OCI-LY7 (cell line): ENCODE measurements at regions not wholly inside any gene's neighbourhood (a gene's known extent, or its start where the extent isn't known, plus 50 kb on each side); places are given as distances from the start of the nearest gene placed in this dataset.

ENCODE experiments used
- BruUV-seq: library from RNA; stranded (reverse); fragments of 400-500 nt; replicated peaks from 2 replicates; lab custom pipeline; 2021; lab: Mats Ljungman, UMichigan
- CTCF ChIA-PET: fragments of 300-600 bp; sonication (Branson Sonifier 250); formaldehyde crosslinking; loops from one replicate; lab custom pipeline; 2022; ENCODE audit warnings: antibody characterized with exemption; ENCODE audit not compliant: unreplicated experiment; lab: Charles Lee
- POLR2A ChIA-PET: fragments of 300-600 bp; sonication (Branson Sonifier 250); formaldehyde crosslinking; loops from one replicate; lab custom pipeline; 2022; ENCODE audit warnings: antibody characterized with exemption; lab: Charles Lee
- DNase-seq: peaks from one replicate; pipeline ENCODE4 v3.0.0-alpha.2; 2015; ENCODE audit warnings: low spot score
- H2AFZ ChIP-seq: fragments of 200-600 bp; sonication (generic), shearing (Covaris generic); 2 replicates; pipeline ENCODE4 v1.6.1; 2014; ENCODE audit warnings: mild to moderate bottlenecking, antibody characterized with exemption, low read length, moderate library complexity
- H3K27ac ChIP-seq: fragments of 200-600 bp; sonication (generic); 2 replicates; pipeline ENCODE4 v1.5.1; 2014; ENCODE audit warnings: mixed run types, low read depth, mild to moderate bottlenecking, moderate library complexity, low read length, inconsistent platforms; ENCODE audit not compliant: poor library complexity, severe bottlenecking
- H3K36me3 ChIP-seq: fragments of 200-600 bp; sonication (generic); 2 replicates; pipeline ENCODE4 v1.6.1; 2014; ENCODE audit warnings: mild to moderate bottlenecking, antibody characterized with exemption, low read length, moderate library complexity, mixed read lengths; ENCODE audit not compliant: insufficient read depth
- H3K4me1 ChIP-seq: fragments of 200-600 bp; sonication (generic); 2 replicates; pipeline ENCODE4 v1.5.1; 2014; ENCODE audit warnings: mild to moderate bottlenecking, low read length; ENCODE audit not compliant: insufficient read depth, poor library complexity, severe bottlenecking
- H3K4me2 ChIP-seq: fragments of 200-600 bp; sonication (generic); 2 replicates; pipeline ENCODE4 v1.6.1; 2014; ENCODE audit warnings: mild to moderate bottlenecking, low read length
- H3K4me3 ChIP-seq: fragments of 200-600 bp; sonication (generic); 2 replicates; pipeline ENCODE4 v1.5.1; 2014; ENCODE audit warnings: mild to moderate bottlenecking, low read depth, low read length; ENCODE audit not compliant: poor library complexity, severe bottlenecking
- H3K79me2 ChIP-seq: fragments of 200-600 bp; sonication (generic); 2 replicates; pipeline ENCODE4 v1.6.1; 2016; ENCODE audit warnings: low read depth, mild to moderate bottlenecking, low read length, moderate library complexity, mixed read lengths; ENCODE audit not compliant: insufficient read depth
- H3K9me2 ChIP-seq: fragments of 200-600 bp; sonication (generic); 2 replicates; pipeline ENCODE4 v1.6.1; 2016; ENCODE audit warnings: mild to moderate bottlenecking, low read length, mixed read lengths; ENCODE audit not compliant: insufficient read depth
- H3K9me3 ChIP-seq: fragments of 200-600 bp; sonication (generic); 2 replicates; pipeline ENCODE4 v1.6.1; 2014; ENCODE audit warnings: mild to moderate bottlenecking, mixed run types, low read length, mixed read lengths
- H4K20me1 ChIP-seq: fragments of 200-600 bp; sonication (generic); 2 replicates; pipeline ENCODE4 v1.6.1; 2014; ENCODE audit warnings: mild to moderate bottlenecking, antibody characterized with exemption, low read length, moderate library complexity, mixed read lengths; ENCODE audit not compliant: insufficient read depth
- EZH2phosphoT487 ChIP-seq: fragments of 200-600 bp; sonication (generic); IDR thresholded peaks from 2 replicates; pipeline ENCODE4 v1.6.1; 2018; ENCODE audit warnings: low read depth, borderline replicate concordance, mild to moderate bottlenecking, mixed run types, antibody characterized with exemption, low read length, moderate library complexity, mixed read lengths
- intact Hi-C: fragments of 100-400 bp; cut with micrococcal nuclease; formaldehyde crosslinking; loops from one replicate; pipeline ENCODE4 v1.10.0; 2022; ENCODE audit not compliant: unreplicated experiment
- TF ChIP-seq, protein P1 (sequence below): fragments of 200-600 bp; sonication (generic); conservative IDR thresholded peaks from 2 replicates; pipeline ENCODE4 v1.5.1; 2014; ENCODE audit warnings: mild to moderate bottlenecking, antibody characterized with exemption, low read length, moderate library complexity, mixed read lengths

GRCh38 chr5:97364731-97365130 is 181.7 kb upstream of the RIOK2 start:
- DNase-seq = no peak
- Histone ChIP-seq H3K9me2 (no peaks in the 10 kb centered on the region), H3K4me3 (no peak overlapping the region), H3K4me2 (no peak overlapping the region), H3K27ac (no peak overlapping the region), H4K20me1 (no peaks in the 10 kb centered on the region), H3K4me1 (no peaks in the 10 kb centered on the region), H2AFZ (no peak overlapping the region), H3K36me3 (no peaks in the 10 kb centered on the region), H3K9me3 (no peaks in the 10 kb centered on the region), H3K79me2 (no peaks in the 10 kb centered on the region)
- intact Hi-C loops = no loop called here
- no peak for TF ChIP-seq EZH2phosphoT487
- TF ChIP-seq, protein P1, sequence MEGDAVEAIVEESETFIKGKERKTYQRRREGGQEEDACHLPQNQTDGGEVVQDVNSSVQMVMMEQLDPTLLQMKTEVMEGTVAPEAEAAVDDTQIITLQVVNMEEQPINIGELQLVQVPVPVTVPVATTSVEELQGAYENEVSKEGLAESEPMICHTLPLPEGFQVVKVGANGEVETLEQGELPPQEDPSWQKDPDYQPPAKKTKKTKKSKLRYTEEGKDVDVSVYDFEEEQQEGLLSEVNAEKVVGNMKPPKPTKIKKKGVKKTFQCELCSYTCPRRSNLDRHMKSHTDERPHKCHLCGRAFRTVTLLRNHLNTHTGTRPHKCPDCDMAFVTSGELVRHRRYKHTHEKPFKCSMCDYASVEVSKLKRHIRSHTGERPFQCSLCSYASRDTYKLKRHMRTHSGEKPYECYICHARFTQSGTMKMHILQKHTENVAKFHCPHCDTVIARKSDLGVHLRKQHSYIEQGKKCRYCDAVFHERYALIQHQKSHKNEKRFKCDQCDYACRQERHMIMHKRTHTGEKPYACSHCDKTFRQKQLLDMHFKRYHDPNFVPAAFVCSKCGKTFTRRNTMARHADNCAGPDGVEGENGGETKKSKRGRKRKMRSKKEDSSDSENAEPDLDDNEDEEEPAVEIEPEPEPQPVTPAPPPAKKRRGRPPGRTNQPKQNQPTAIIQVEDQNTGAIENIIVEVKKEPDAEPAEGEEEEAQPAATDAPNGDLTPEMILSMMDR = no peak
- ChIA-PET POLR2A (no interaction called here), CTCF (no interaction called here)
- BruUV-seq = no TSS peak

GRCh38 chr5:97365163-97365845 is 182.3 kb upstream of the RIOK2 start:
- Histone ChIP-seq H3K36me3 (no peaks in the 10 kb centered on the region), H3K79me2 (no peaks in the 10 kb centered on the region), H4K20me1 (no peaks in the 10 kb centered on the region), H3K27ac (no peak overlapping the region), H3K9me2 (no peaks in the 10 kb centered on the region), H3K9me3 (no peaks in the 10 kb centered on the region), H3K4me1 (no peaks in the 10 kb centered on the region), H3K4me3 (no peak overlapping the region), H3K4me2 (no peak overlapping the region), H2AFZ (no peak overlapping the region)
- BruUV-seq = no TSS peak
- POLR2A ChIA-PET = interaction anchor here (1.1 kb wide), 1 partner anchor 40 kb away, joined by 3 read pairs; no protein-coding TSS in a partner anchor
- DNase-seq = no peak
- TF ChIP-seq, protein P1 = no peak
- no peak for TF ChIP-seq EZH2phosphoT487
- CTCF ChIA-PET = no interaction called here
- intact Hi-C loops = no loop called here

- no peaks in the 10 kb centered on the region for H3K4me1 ChIP-seq
- H3K27ac ChIP-seq = no peak overlapping the region
- H3K4me2 ChIP-seq = no peak overlapping the region
- no peak overlapping the region for H3K4me3 ChIP-seq
- intact Hi-C loops = no loop called here
- ChIA-PET CTCF (no interaction called here), POLR2A (interaction anchor here (0.6 to 1.1 kb wide), 2 partner anchors 18 to 41 kb away, joined by 3 read pairs; no protein-coding TSS in a partner anchor)
- no TSS peak for BruUV-seq
- TF ChIP-seq, protein P1 = no peak
- no peak for TF ChIP-seq EZH2phosphoT487
- H3K9me3 ChIP-seq = no peaks in the 10 kb centered on the region
- no peaks in the 10 kb centered on the region for H3K36me3 ChIP-seq
- no peaks in the 10 kb centered on the region for H3K9me2 ChIP-seq
- DNase-seq = no peak
- no peaks in the 10 kb centered on the region for H3K79me2 ChIP-seq
- H4K20me1 ChIP-seq = no peaks in the 10 kb centered on the region
- H2AFZ ChIP-seq = no peak overlapping the region
These were observed 182.9 kb upstream of the RIOK2 start for GRCh38 chr5:97365918-97366317.
